Psoas muscle (tissue), 7 donors: ENCODE measurements at regions not wholly inside any gene's neighbourhood (a gene's known extent, or its start where the extent isn't known, plus 50 kb on each side); places are given as distances from the start of the nearest gene placed in this dataset.

Experiments
- ATAC-seq, 4 donors: fragments of 200-7000 bp; cut with Tn5 transposase; one replicate each; pipeline ENCODE4 v1.9.1; 2020; ENCODE audit warnings: moderate library complexity in 3 of 4, mild to moderate bottlenecking in 2 of 4
- DNase-seq, 2 donors: peaks; one replicate each; pipeline ENCODE4 v3.0.0-alpha.2; 2020
- H3K27ac ChIP-seq: fragments of 200-600 bp; one replicate; pipeline ENCODE4 v1.8.0; 2022
- H3K27me3 ChIP-seq, 3 donors: fragments of 200-600 bp in 1 of 3; one replicate each; pipeline versions ENCODE4 v1.6.1 to v1.8.0; 2013 to 2022; ENCODE audit warnings: low read length in 2 of 3, mild to moderate bottlenecking in 2 of 3, moderate library complexity in 1 of 3; ENCODE audit not compliant: insufficient read depth in 3 of 3
- H3K36me3 ChIP-seq, 2 donors: fragments of 200-600 bp in 1 of 2; one replicate each; pipeline versions ENCODE4 v1.6.1 to v1.8.0; 2013 to 2022; ENCODE audit warnings: low read depth in 1 of 2, mild to moderate bottlenecking in 1 of 2, moderate library complexity in 1 of 2; ENCODE audit not compliant: insufficient read depth in 1 of 2
- H3K4me1 ChIP-seq: fragments of 200-600 bp; one replicate; pipeline ENCODE4 v1.8.0; 2022
- H3K4me3 ChIP-seq: fragments of 200-600 bp; one replicate; pipeline ENCODE4 v1.8.0; 2022; ENCODE audit warnings: mild to moderate bottlenecking
- H3K9me3 ChIP-seq: fragments of 200-600 bp; one replicate; pipeline ENCODE4 v1.8.0; 2022
- CTCF ChIP-seq: fragments of 200-600 bp; IDR thresholded peaks from one replicate; pipeline ENCODE4 v1.8.0; 2022; ENCODE audit warnings: antibody characterized with exemption
- WGBS, 3 donors: extraction: QIAGEN DNeasy Blood & Tissue Kit; methylation state at CpG; one replicate each; pipeline versions ENCODE4 v1.1.6 to v1.1.7; 2013; 5-methylcytosine and 5-hydroxymethylcytosine counted together
- intact Hi-C, 2 donors: fragments of 100-400 bp; cut with DNase I; formaldehyde crosslinking; loops; one replicate each; pipeline versions ENCODE4 v1.11.0 to v1.14.2; 2022
- donor health status: healthy with polysubstance abuse.
- donor health status: DM: no; HTN: no; CAD: no; lungs with moderate emphysema.
- donor health status: Bipolar disorder and iron deficiency.
- donor health status: healthy.
- donor health status: DM: yes; HTN: yes; CAD: no.
- donor health status: DM: no; HTN: no; CAD: no.
- donor health status: DM: yes; HTN: yes; CAD: no.

DNA sequence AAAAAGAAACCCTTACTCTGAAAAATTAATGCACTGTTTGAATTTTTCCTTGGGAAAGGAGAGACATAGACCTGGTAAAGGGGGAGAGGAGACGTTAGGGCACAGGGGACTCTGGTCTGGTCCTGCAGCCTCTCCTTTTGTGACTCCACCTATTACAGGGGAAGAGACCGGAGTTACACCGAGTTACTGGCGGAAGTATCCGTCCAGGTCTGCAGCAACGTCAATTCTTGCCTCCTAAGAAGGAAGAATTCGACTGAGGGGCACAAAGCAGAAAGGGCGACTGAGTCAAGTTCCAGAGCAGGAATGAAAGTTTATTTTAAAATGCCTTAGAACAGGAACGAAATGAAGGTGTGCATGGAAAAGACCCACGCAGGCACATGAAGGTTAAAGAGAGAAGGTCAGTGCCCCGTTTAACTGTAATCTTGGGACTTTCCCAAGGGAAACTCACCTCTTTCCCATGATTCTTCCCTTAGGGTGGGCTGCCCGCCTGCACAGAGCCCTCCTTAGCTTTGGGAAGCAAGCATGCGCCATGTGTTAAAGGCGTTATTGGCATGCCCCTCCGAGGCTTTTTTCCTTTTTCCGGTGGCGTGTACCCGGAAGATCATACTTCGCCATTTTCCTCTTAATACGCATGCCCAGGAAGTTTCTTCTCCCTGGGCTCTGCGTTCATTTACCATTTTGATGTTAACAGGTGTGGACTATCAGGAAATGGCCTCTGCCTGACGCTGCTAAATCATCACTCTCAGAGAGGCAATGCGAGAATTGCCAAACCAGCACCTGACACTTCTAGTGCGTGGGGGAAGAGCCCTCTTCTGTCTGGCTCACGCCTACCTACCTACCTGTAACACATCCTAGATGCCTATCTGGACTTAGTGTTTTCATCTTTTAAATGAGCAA, 409.6 kb upstream of the PAPPA start:
- no peak for TF ChIP-seq CTCF
- no peaks in the 10 kb centered on the region for H3K9me3 ChIP-seq
- H3K27ac ChIP-seq, result no peak overlapping the region
- no peaks in the 10 kb centered on the region for H3K27me3 ChIP-seq
- intact Hi-C loops, result loop anchor here in 1 of 2 donors (10.0 kb wide), 1 partner anchor 59 kb away; no protein-coding TSS in a partner anchor
- no peak overlapping the region for H3K4me3 ChIP-seq
- ATAC-seq, result no peak
- H3K4me1 ChIP-seq, result no peaks in the 10 kb centered on the region
- WGBS, 3 donors, result 80 to 84% (median 82%) methylated on average over 25 of the region's 25 CpGs
- DNase-seq, result no peak
- no peaks in the 10 kb centered on the region for H3K36me3 ChIP-seq

DNA sequence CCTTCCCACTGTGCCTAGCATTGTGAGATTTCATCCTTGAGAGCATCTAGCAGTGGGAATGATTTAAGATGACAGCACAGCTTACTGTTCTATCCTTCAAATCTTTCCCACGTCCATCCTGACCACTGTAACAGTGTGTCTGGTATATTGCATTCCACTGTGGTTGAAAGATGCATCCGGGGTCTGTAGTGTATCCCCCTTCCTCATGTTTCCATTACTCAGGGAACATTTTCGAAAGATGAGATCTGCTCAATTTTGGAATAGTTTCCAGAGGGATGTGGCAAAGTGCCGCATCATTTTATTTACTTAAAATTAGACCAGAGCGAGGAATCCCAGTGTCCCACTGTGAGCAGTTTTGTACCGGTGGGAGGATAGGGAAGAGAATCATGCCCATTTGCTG, 407.1 kb upstream of the PAPPA start:
- Histone ChIP-seq H3K27me3 (no peaks in the 10 kb centered on the region), H3K4me3 (no peak overlapping the region), H3K27ac (no peak overlapping the region), H3K36me3 (no peaks in the 10 kb centered on the region), H3K9me3 (no peaks in the 10 kb centered on the region), H3K4me1 (no peaks in the 10 kb centered on the region)
- WGBS, 3 donors, result 62 to 75% (median 72%) methylated on average over 6 of the region's 6 CpGs
- intact Hi-C loops, result loop anchor here in 1 of 2 donors (10.0 kb wide), 1 partner anchor 62 kb away; no protein-coding TSS in a partner anchor
- no peak for DNase-seq
- no peak for TF ChIP-seq CTCF
- ATAC-seq, result no peak

GRCh38 chr9:115747731-115748130, 405.9 kb upstream of the PAPPA start:
- H3K27ac ChIP-seq, result no peak overlapping the region
- no peak for DNase-seq
- 9 to 29% (median 21%) methylated on average over 1 of the region's 1 CpG for WGBS, 3 donors
- no peaks in the 10 kb centered on the region for H3K9me3 ChIP-seq
- H3K4me3 ChIP-seq, result no peak overlapping the region
- intact Hi-C loops, result loop anchor here in 1 of 2 donors (10.0 kb wide), 1 partner anchor 63 kb away; no protein-coding TSS in a partner anchor
- ATAC-seq, result no peak
- H3K4me1 ChIP-seq, result no peaks in the 10 kb centered on the region
- no peaks in the 10 kb centered on the region for H3K36me3 ChIP-seq
- H3K27me3 ChIP-seq, result no peaks in the 10 kb centered on the region
- TF ChIP-seq CTCF, result no peak

- ATAC-seq (no peak), DNase-seq (no peak)
- intact Hi-C loops, result no loop called here
- Histone ChIP-seq H3K4me3 (no peak overlapping the region), H3K36me3 (no peaks in the 10 kb centered on the region), H3K27me3 (no peaks in the 10 kb centered on the region), H3K9me3 (no peaks in the 10 kb centered on the region), H3K4me1 (no peaks in the 10 kb centered on the region), H3K27ac (no peak overlapping the region)
- TF ChIP-seq CTCF, result no peak
These were observed 396.9 kb upstream of the PAPPA start for GRCh38 chr9:115756736-115757135.
